ENCODE measurements at regions not wholly inside any gene's neighbourhood (a gene's known extent, or its start where the extent isn't known, plus 50 kb on each side); places are given as distances from the start of the nearest gene placed in this dataset.
A peak's percentile ranks its signal among the peaks of the same experiment; 100 is the strongest.

- TF ChIP-seq NR2C2 (CRISPR knock-in tag; IDR thresholded peaks at IDR 0.05) (no peak), NR2C2 (tag; IDR thresholded peaks at IDR 0.05) (peak; percentile 25), ILK (tag; IDR thresholded peaks at IDR 0.05; ENCODE audit: borderline replicate concordance, low read depth) (no peak), LCOR (CRISPR knock-in tag; IDR thresholded peaks at IDR 0.05) (0 out of 2 replicates have a peak, but pooled peaks have one; percentile 41), FOSL1 (tag; conservative IDR thresholded peaks at IDR 0.05) (0 out of 2 replicates have a peak, but pooled peaks have one; percentile 42), CBX1 (IDR thresholded peaks at IDR 0.05; ENCODE audit: low read depth) (no peak), ZFX (CRISPR knock-in tag; IDR thresholded peaks at IDR 0.05) (no peak), LEF1 (IDR thresholded peaks at IDR 0.05) (0 out of 2 replicates have a peak, but pooled peaks have one; percentile 88), PREB (CRISPR knock-in tag; IDR thresholded peaks at IDR 0.05) (0 out of 2 replicates have a peak, but pooled peaks have one; percentile 8), RNF219 (CRISPR knock-in tag; IDR thresholded peaks at IDR 0.05) (no peak), PBX2 (CRISPR knock-in tag; IDR thresholded peaks at IDR 0.05; ENCODE audit: low read depth) (no peak), PBX2 (tag; conservative IDR thresholded peaks at IDR 0.05; ENCODE audit: low read depth) (peak; percentile 65), ZNF655 (CRISPR knock-in tag; IDR thresholded peaks at IDR 0.05) (no peak), SOX6 (IDR thresholded peaks at IDR 0.05) (peak; percentile 41; the same call in 1 of the 2 replicates), MEIS2 (IDR thresholded peaks at IDR 0.05; ENCODE audit: partially characterized antibody) (peak; percentile 85)
These were observed 62.0 kb upstream of the PTPRJ start (continued) for GRCh38 chr11:47918370-47918690.

All from K562 (cell line).